HG03196 (cell line): ENCODE measurements at regions not wholly inside any gene's neighbourhood (a gene's known extent, or its start where the extent isn't known, plus 50 kb on each side); places are given as distances from the start of the nearest gene placed in this dataset.
"Not testable (repeated sequence)": the region's sequence is repeated elsewhere in the genome, so short reads cannot be mapped to it uniquely, and the experiment has no call there.

ENCODE experiments used
- ATAC-seq: cut with Tn5 transposase; IDR thresholded peaks from one replicate; pipeline ENCODE4 v1.9.1; 2021; ENCODE audit not compliant: unreplicated experiment

DNA sequence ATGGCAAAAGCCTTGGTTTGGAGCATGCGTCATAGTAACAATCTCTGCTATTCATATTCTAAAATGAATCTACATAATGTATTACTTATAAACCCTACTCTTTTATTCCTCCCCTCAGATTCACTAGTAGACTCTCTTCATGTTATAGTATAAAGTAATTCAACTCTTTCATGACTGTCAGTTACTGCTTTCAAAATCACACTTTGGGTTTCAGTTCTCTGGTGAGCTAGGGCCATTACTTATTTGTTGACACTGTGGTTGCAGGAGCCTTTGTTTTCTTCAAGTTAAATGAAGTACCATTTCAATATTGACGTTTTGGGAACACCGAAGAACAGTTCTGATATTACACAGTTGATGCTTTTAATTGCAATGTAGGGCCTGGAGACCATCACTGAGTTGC is 378.4 kb downstream of the DDX10 start:
- ATAC-seq, result no peak

DNA sequence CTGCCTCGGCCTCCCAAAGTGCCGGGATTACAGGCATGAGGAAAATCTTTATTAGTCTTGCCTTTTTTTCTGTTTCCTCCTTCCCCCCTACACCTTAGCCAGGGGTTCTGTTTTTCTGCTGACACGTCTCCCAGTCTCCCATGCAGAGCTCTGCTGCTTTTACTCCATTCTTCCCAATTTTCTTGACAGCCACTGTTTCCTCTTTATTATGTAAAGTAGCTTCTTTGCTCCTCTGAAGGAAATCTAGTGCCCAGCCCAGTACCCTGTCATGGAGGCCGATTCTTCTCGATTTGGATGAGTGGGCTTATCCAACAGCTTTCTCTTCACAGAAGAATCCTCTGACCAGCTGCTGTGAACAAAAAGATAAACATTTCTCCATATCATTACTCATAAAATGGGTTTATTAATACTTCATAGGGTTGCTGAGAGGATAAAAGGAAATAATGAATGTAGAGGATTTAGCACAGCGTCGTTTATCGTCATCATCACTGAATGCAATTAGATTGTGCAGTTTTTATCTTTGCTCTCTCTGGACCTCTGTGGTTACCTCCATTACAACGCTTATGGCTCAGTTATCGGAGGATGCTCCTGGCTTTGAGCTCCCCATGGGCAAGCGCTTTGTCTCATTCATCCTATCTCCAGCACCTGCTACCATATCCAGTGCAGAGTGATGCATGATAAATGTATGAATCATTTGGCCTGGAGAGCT is 375.6 kb upstream of the C11orf87 start:
- ATAC-seq, result no peak

DNA sequence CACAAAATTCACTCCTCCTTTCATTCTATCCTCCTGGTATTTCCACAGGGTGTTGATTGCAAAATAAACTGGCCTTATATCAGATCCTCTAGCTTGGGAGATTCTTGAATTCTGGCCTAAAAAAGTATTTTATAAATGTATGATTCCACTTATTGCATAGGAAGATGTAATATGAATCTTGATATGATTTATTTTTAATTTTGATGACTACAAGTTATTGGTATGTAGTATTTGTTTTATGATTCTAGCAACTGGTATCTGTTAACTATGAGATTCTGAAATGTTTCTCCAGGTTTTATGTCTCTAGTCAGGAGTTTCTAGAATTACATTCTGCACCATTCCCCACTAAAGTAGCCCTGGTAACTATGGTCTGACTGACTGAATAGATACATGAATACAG is 373.9 kb upstream of the C11orf87 start:
- no peak for ATAC-seq

DNA sequence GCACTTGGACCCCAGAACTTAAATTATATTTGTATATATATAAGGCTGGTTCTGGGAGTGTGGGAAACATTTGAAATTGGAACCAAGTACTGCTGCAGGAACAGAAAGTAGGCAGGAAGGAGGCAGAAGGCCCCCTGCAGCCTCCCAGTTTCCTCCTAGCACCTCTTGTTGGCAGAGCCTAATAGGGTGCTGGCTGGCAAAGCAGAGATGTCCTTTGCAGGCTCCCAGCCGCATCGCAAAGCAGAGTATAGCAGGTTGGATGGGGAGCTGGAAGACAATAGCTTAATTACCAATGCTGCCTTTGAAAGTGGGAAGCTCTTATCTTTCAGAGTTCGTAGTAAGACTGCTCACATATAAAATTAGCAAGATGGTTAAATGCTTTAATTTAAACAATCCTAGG is 370.8 kb upstream of the C11orf87 start:
- no peak for ATAC-seq

- ATAC-seq, result no peak
Measured at GRCh38 chr11:109059402-109059801, 362.6 kb upstream of the C11orf87 start.

DNA sequence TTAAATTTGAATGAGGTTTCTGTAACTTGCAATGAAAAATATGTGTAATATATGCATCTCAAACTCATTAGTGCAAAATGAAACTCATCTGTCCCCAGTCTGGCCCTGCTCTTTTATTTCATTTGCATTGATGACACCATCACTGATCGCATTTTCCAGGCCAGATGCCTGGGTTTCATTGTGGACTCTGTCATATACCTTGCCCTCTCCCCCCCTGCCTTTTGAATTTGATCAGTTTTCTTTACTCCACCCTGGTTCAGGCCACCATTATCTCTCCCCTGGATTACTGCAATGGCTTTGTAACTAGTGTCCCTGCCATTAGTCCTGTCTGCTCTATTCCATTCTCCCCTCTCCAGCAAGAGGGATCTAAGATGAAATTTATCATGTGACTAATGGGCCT is 360.6 kb upstream of the C11orf87 start:
- no peak for ATAC-seq

DNA sequence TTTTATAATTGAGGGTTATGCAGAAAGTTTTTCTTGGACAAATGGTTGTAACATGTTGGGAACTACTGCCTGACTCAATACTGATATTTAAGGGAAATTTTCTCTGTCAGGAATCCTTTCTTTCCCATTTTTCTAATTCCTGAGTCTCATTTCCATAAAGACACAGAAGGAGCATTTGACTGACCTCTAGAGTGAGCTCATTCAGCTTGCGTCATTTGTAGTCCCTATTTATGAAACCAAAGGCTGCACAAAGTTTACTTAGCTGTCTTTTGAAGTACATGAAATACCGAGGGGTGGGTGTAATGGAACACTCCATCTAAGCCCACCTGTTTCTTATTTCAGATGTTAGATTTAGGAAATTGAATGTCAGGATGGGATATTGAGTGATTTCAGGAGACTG is 359.5 kb upstream of the C11orf87 start:
- ATAC-seq, result no peak

GRCh38 chr11:109062871-109063270 is 359.1 kb upstream of the C11orf87 start:
- no peak for ATAC-seq

DNA sequence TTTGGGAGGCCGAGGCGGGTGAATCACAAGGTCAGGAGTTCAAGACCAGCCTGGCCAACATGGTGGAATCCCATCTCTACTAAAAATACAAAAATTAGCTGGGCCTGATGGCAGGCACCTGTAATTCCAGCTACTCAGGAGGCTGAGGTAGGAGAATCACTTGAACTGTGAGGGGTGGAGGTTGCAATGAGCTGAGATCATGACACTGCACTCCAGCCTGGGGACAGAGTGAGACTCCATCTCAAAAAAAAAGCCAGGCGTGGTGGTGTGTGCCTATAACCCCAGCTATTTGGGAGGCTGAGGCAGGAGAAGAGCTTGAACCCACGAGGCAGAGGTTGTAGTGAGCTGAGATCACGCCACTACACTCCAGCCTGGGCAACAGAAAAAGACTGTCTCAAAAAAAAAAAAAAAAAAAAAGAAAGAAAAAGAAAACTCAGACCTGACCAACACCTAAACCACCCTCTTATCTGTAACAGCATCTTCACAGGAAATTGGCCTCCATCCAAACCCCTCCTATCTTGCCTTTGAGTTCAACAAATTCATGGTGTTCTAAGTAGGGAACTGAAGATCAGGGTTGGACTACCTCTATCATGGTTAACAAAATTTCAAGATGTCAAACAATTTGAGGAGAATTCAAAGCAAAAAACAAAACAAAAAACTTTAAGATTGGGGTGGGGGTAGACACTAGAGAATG is 357.2 kb upstream of the C11orf87 start:
- ATAC-seq, result not testable (repeated sequence)

GRCh38 chr11:109071262-109071661 is 350.7 kb upstream of the C11orf87 start:
- ATAC-seq, result no peak

DNA sequence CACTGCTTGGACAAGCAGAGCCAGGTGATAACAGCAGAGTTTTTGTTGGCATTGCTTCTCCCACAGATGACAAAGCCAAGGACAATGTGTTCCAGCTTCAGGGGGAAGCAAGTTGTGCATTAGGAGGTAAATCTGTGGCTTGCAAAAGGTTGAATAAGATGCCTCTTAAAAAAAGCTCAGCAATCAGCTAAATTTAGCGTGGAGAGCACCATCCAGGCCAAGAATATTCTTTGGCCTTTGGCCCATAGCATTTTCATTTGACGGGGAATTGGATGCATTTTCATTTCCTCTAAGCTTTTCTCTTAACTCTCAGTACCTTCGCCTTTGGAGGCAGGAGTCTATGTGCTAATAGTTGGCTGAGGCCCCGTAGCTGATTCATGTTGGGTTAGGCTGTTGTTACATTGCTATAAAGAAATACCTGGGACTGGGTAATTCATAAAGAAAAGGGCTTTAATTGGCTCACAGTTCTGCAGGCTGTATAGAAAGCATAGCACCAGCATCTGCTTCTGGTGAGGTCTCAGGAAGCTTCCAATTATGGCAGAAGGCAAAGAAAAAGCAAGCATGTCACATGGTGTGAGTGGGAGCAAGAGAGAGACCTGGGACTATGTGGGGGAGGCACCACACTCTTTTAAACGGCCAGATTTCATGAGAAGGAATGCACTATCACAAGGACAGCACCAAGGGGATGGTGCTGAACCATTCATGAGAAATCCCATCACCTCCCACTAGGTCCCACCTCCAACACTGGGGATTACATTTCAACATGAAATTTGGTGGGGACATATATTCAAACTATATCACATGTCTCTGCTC is 350.1 kb upstream of the C11orf87 start:
- ATAC-seq, result no peak

DNA sequence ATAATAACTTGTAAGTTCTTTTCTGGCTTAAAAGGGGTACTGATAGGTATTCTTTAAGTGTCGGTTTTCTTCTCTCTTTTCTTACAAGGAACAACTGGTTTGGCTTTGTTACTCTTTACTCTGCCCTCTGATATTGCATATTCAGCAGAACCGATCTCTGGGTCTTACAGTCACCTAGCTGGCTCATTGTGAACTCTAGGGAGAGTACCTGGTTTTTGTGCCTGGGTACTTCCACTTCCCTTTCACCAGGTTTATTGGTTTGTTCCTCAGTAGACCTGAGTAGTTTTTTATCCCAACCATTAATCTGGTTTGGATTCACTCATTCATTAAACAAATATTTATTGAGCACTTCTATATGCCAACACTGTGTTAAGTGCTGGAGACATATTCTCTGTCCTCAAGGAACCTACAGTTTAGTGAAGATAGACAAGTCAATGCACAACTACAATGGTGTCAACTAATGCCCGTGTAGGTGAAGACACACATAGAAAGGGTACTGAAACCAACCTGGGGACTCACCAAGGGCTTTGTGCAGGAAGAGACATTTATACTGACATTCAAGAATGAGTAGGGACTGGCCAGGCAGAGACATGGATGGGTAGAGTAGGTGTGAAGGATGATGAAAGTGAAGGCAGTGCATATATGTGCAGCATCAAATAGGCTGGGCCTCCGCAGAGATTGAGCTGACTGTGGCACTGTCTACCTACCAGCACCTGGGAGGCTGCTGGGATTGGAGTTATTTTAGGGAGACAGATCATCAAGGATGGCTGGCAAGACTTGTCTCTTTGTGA is 348.8 kb upstream of the C11orf87 start:
- no peak for ATAC-seq

GRCh38 chr11:109075976-109076375 is 346.0 kb upstream of the C11orf87 start:
- ATAC-seq, result no peak

DNA sequence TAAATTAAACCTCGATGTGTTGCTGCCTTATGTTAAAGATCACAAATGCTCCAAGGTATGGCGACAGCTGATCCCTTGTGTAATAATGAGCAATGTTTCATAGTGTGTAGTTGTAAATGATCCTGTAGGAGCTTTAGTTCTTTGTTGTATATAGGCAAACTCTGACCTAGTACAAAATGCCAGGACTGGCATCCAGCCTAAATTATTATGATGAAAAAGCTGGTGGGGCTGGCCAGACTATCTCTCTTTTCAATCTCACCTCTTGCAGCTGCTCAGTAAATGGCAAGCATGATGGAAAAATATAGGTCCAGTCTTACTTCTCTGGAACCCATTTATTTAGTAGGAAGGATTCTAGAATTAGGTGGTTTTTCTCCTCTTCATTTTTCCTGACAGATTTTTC is 345.1 kb upstream of the C11orf87 start:
- no peak for ATAC-seq

DNA sequence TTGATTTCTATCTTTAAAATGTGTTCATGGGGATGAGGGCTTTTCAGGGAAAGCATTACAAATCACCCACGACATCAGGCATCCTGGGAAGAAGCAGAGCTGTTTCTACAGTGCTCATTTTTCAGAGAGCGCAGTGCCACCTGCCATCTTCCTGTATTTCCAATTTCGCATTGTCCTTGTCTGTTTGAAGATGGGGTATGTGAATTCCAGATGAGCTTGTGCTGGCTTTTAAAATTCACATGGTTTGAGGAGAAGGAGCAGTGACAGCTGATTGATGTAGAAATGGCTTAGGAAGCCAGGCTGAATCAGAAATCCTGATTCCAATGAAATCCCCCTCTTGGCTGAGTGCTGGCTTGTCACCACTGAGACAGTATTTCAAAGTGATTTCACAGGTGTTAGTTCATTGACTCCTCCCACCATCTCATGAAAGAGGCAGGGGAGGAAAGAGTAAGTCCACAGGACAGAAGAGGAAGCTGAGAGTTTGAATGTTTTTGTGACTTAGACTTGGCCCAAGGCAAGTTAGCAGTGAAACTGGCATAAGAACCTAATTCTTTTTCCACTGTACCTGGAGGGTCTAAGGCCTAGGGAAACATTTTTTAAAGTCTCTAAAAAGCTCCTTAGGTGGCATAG is 344.6 kb upstream of the C11orf87 start:
- ATAC-seq, result no peak

GRCh38 chr11:109085708-109086373 is 336.1 kb upstream of the C11orf87 start:
- no peak for ATAC-seq

- no peak for ATAC-seq
Measured at GRCh38 chr11:109086931-109087330, 335.1 kb upstream of the C11orf87 start.

DNA sequence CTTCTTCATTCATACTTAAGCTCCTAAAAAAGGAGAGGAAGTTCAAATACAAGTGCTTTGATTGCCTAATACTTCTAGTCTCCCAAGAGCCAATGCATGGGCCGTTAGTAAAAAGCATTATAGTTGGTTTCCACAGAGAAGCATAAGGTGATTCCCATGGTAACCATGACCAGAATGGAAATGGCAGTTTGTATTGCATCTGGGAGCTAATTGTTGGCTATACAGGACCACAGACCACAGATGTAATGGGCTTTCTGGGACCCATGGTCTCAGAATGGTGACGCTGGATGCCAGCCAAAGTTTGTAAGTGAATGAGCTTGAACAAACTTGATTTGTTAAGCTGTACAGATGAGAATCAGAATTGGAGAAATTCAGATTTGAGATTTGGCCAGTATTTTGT is 333.9 kb upstream of the C11orf87 start:
- no peak for ATAC-seq

DNA sequence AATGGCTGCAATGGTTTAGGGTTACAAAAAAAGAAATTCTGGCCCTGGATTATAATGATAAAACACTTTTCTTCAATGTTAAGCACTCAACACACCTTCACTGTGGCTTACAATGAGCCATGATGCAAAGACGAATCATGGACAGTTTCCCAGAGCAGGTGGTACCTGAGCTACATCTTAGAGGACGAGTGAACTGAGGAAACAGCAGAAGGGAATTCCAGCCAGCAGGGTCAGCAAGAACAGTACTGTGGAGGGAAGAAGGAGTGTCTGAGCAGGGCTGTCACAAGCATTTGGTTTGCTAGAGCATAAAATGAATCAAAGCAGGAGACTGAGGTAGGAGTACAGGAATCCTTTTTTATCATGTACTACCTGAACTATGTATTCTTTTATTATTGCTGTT is 332.8 kb upstream of the C11orf87 start:
- no peak for ATAC-seq

DNA sequence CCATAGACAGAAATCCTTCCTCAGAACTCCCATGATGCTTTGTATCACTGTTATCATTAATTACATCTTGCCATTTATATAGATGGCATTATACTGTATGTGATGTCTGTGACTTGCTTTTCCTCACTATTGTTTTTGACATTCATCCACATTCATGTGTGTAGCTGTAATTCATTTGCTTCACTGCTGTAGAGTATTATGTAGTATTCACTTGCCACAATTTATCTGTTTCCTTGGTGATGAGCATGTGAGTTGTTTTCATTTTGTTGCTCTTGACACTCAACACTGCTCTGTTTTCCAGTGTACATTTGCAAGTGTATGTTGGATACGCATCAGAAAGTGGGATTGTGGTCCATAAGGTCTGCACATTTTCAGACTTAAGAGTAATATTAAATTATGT is 328.6 kb upstream of the C11orf87 start:
- no peak for ATAC-seq
